ENCODE measurements at regions not wholly inside any gene's neighbourhood (a gene's known extent, or its start where the extent isn't known, plus 50 kb on each side); places are given as distances from the start of the nearest gene placed in this dataset.
A peak's percentile ranks its signal among the peaks of the same experiment; 100 is the strongest.

GRCh38 chr7:51647931-51648351, 331.3 kb upstream of the COBL start:
- H3K27ac ChIP-seq (ENCODE audit: low read depth, low read length) = no peak overlapping the region

More at GRCh38 chr7:51647931-51648351, 331.3 kb upstream of the COBL start:
- H2BK120ac ChIP-seq (replicated peaks; ENCODE audit: low read depth, low read length) = no peak overlapping the region
- no peak overlapping the region for H2AK5ac ChIP-seq (ENCODE audit: low read depth, low read length)
- ChIA-PET CTCF (ENCODE audit: partially characterized antibody) (interaction anchor here (0.6 to 2.1 kb wide), 3 partner anchors 14 to 218 kb away, joined by 3 to 7 read pairs (median 3); no protein-coding TSS in a partner anchor), POLR2A (ENCODE audit: partially characterized antibody) (no interaction called here)
- no peaks in the 10 kb centered on the region for H3K4me1 ChIP-seq (replicated peaks in 1 of 4; ENCODE audit: control insufficient read depth in 3 of 4, insufficient read depth in 4 of 4, low read length in 3 of 4)
- H2AFZ ChIP-seq (ENCODE audit: low read length) = peak overlapping the region; percentile 23; the same call in 1 of the 2 replicates
- H3K18ac ChIP-seq (ENCODE audit: extremely low read depth, low read length) = no peak overlapping the region
- H4K5ac ChIP-seq (ENCODE audit: insufficient read length, low read depth, low read length) = no peak overlapping the region
- DNase-seq (ENCODE audit: low read depth in 1 of 2, low spot score in 2 of 2) (no peak), FAIRE-seq (no peak)
- no peak overlapping the region for H2BK5ac ChIP-seq (ENCODE audit: low read depth, low read length)
- no peak overlapping the region for H3K56ac ChIP-seq (replicated peaks; ENCODE audit: insufficient read length, low read depth, low read length)
- no peak overlapping the region for H3K9ac ChIP-seq (replicated peaks in 1 of 4; ENCODE audit: extremely low read depth in 1 of 4, low read depth in 3 of 4, low read length in 3 of 4)
- H3K79me1 ChIP-seq (ENCODE audit: low read depth, low read length) = no peaks in the 10 kb centered on the region
- H3K9me3 ChIP-seq (ENCODE audit: insufficient read depth in 2 of 2, low read depth in 1 of 2, low read length in 1 of 2) = no peaks in the 10 kb centered on the region
- no peaks in the 10 kb centered on the region for H4K20me1 ChIP-seq (replicated peaks in 1 of 2; ENCODE audit: control insufficient read depth in 1 of 2, insufficient read depth in 2 of 2, low read length in 2 of 2)
- no peak overlapping the region for H4K91ac ChIP-seq (replicated peaks; ENCODE audit: insufficient read length, low read length)
- H2BK12ac ChIP-seq (ENCODE audit: low read depth, low read length) = no peak overlapping the region
- H3K36me3 ChIP-seq (ENCODE audit: control insufficient read depth in 2 of 4, insufficient read depth in 4 of 4, low read length in 3 of 4) = no peaks in the 10 kb centered on the region
- no peak overlapping the region for H3K4me3 ChIP-seq (ENCODE audit: extremely low read depth in 1 of 4, insufficient read depth in 2 of 4, low read depth in 3 of 4, low read length in 4 of 4)
- no peaks in the 10 kb centered on the region for H3K79me2 ChIP-seq (ENCODE audit: control insufficient read depth in 1 of 2, insufficient read depth in 2 of 2, low read length in 2 of 2)
- H2BK20ac ChIP-seq (ENCODE audit: low read length) = no peak overlapping the region
- no peak overlapping the region for H3K4me2 ChIP-seq (ENCODE audit: insufficient read depth in 1 of 2, low read depth in 2 of 2, low read length in 2 of 2)
- 91% methylated on average over 14 of the region's 14 CpGs; no CpG with 5 or more reads in 1 of the 2 experiments for WGBS, 2 experiments (ENCODE audit: extremely low coverage in 1 of 2, insufficient coverage in 1 of 2, insufficient read length in 1 of 2, insufficient replicate concordance in 2 of 2, low coverage in 1 of 2, low lambda C conversion rate in 2 of 2, missing lambda C conversion rate in 1 of 2)
- H3K14ac ChIP-seq (ENCODE audit: insufficient read length) = no peak overlapping the region
- H3K27me3 ChIP-seq (replicated peaks in 1 of 4; ENCODE audit: control insufficient read depth in 3 of 4, extremely low read depth in 1 of 4, insufficient read depth in 3 of 4, low read length in 3 of 4) = no peaks in the 10 kb centered on the region
- H4K8ac ChIP-seq (ENCODE audit: extremely low read depth, insufficient read depth, low read length) = no peak overlapping the region
- no peak overlapping the region for H3K23ac ChIP-seq (ENCODE audit: insufficient read length)
- H3K4ac ChIP-seq (replicated peaks; ENCODE audit: insufficient read length, low read depth, low read length) = no peak overlapping the region
- H3K23me2 ChIP-seq (ENCODE audit: low read depth, low read length) = no peaks in the 10 kb centered on the region
- H2BK15ac ChIP-seq (ENCODE audit: low read length) = no peak overlapping the region
- TF ChIP-seq GABPA (IDR thresholded peaks at IDR 0.05; ENCODE audit: borderline replicate concordance, insufficient read depth, low read length) (no peak), ASH2L (IDR thresholded peaks at IDR 0.05; ENCODE audit: low read length) (no peak), TCF12 (IDR thresholded peaks at IDR 0.05; ENCODE audit: low read depth, low read length) (no peak), FOSL1 (IDR thresholded peaks at IDR 0.05; ENCODE audit: insufficient read depth, low read depth, low read length) (no peak), RFX5 (IDR thresholded peaks at IDR 0.05; ENCODE audit: borderline replicate concordance, low read depth, low read length) (no peak), TEAD4 (IDR thresholded peaks at IDR 0.05; ENCODE audit: low read depth, low read length) (no peak), HDAC6 (IDR thresholded peaks at IDR 0.05; ENCODE audit: low read depth, low read length) (no peak)

Measured in H1 (cell line).